Transverse colon (tissue), 4 donors: ENCODE measurements at regions not wholly inside any gene's neighbourhood (a gene's known extent, or its start where the extent isn't known, plus 50 kb on each side); places are given as distances from the start of the nearest gene placed in this dataset.

Experiments
- DNase-seq: peaks from one replicate; pipeline ENCODE4 v3.0.0-alpha.2; 2019
- H3K27ac ChIP-seq, 4 donors: fragments of 200-600 bp; sonication (generic); 2 replicates each; pipeline ENCODE4 v1.5.1; 2016 to 2018; ENCODE audit warnings: inconsistent platforms in 4 of 4
- H3K27me3 ChIP-seq: fragments of 200-600 bp; sonication (generic); 2 replicates; pipeline ENCODE4 v1.5.1; 2017; ENCODE audit warnings: inconsistent platforms
- H3K36me3 ChIP-seq, 4 donors: fragments of 200-600 bp; sonication (generic); 2 replicates each; pipeline ENCODE4 v1.5.1; 2017 to 2019; ENCODE audit warnings: inconsistent platforms in 4 of 4
- H3K4me1 ChIP-seq, 4 donors: fragments of 200-600 bp; sonication (generic); 2 replicates each; pipeline ENCODE4 v1.5.1; 2017 to 2020; ENCODE audit warnings: inconsistent platforms in 4 of 4
- H3K4me3 ChIP-seq, 4 donors: fragments of 200-600 bp; sonication (generic); 1 replicate in 1 of 4; 2 replicates in 3 of 4; pipeline versions ENCODE4 v1.5.1 to v1.6.1; 2017 to 2019; ENCODE audit warnings: inconsistent platforms in 4 of 4
- H3K9me3 ChIP-seq, 2 donors: fragments of 200-600 bp; sonication (generic); 2 replicates each; pipeline ENCODE4 v1.5.1; 2017 to 2019; ENCODE audit warnings: inconsistent platforms in 2 of 2
- CTCF ChIP-seq, 5 experiments: fragments of 200-600 bp in 3 of 5; fragments of 450-650 bp in 2 of 5; sonication (generic) in 3 of 5; IDR thresholded peaks; 1 replicate in 2 of 5; 2 replicates in 3 of 5; pipeline ENCODE4 v1.5.1; 2016 to 2017; ENCODE audit warnings: antibody characterized with exemption in 5 of 5, inconsistent platforms in 3 of 5, mild to moderate bottlenecking in 2 of 5, moderate library complexity in 1 of 5
- EP300 ChIP-seq: sonication (generic); formaldehyde crosslinking; IDR thresholded peaks from one replicate; pipeline ENCODE4 v1.6.1; 2017; ENCODE audit warnings: antibody characterized with exemption, low read depth
- POLR2A ChIP-seq: fragments of 450-650 bp; IDR thresholded peaks from one replicate; pipeline ENCODE4 v1.6.1; 2016; ENCODE audit warnings: antibody characterized with exemption, mild to moderate bottlenecking, moderate library complexity
- POLR2AphosphoS5 ChIP-seq, 3 donors: sonication (generic); formaldehyde crosslinking; IDR thresholded peaks; one replicate each; pipeline ENCODE4 v1.6.1; 2016; ENCODE audit warnings: antibody characterized with exemption in 3 of 3
- WGBS, 2 donors: methylation state at CpG; one replicate each; pipeline ENCODE4 v1.1.5; 2018; ENCODE audit warnings: low coverage in 1 of 2; 5-methylcytosine and 5-hydroxymethylcytosine counted together
- in situ Hi-C, 4 donors: fragments of 200-750 bp; cut with MboI; loops; one replicate each; pipeline versions ENCODE4 v1.15.0 to v1.15.1; 2017; ENCODE audit warnings: low sequenced_read_pairs in 3 of 4, low pct_ligation_motif_present in 1 of 4, low pct_unique_long_range_greater_than_20kb in 1 of 4
- intact Hi-C: fragments of 100-400 bp; cut with DNase I; formaldehyde crosslinking; loops from one replicate; pipeline ENCODE4 v1.15.1; 2023; ENCODE audit warnings: low total_unique reads

GRCh38 chr10:91683975-91684374, 51.1 kb upstream of the PPP1R3C start:
- no peaks in the 10 kb centered on the region for H3K27me3 ChIP-seq
- in situ Hi-C loops, result no loop called here
- 42 to 51% methylated on average over 2 to 5 of the region's 5 CpGs for WGBS, 2 donors
- H3K36me3 ChIP-seq, result no peaks in the 10 kb centered on the region
- intact Hi-C loops, result no loop called here
- H3K4me3 ChIP-seq, result no peak overlapping the region
- DNase-seq, result no peak
- TF ChIP-seq EP300 (no peak), CTCF (IDR thresholded peaks at IDR 0.05) (no peak), POLR2AphosphoS5 (IDR thresholded peaks at IDR 0.05) (no peak), POLR2A (no peak)
- no peaks in the 10 kb centered on the region for H3K9me3 ChIP-seq
- H3K27ac ChIP-seq, result no peak overlapping the region
- H3K4me1 ChIP-seq, result no peaks in the 10 kb centered on the region

GRCh38 chr10:91682912-91683311, 50.0 kb upstream of the PPP1R3C start:
- in situ Hi-C loops, result no loop called here
- 81 to 83% methylated on average over 1 of the region's 1 CpG for WGBS, 2 donors

More at GRCh38 chr10:91682912-91683311, 50.0 kb upstream of the PPP1R3C start:
- Histone ChIP-seq H3K4me3 (no peak overlapping the region), H3K27me3 (no peaks in the 10 kb centered on the region), H3K27ac (no peak overlapping the region), H3K4me1 (no peaks in the 10 kb centered on the region), H3K9me3 (no peaks in the 10 kb centered on the region), H3K36me3 (no peaks in the 10 kb centered on the region)
- DNase-seq, result no peak
- intact Hi-C loops, result no loop called here
- TF ChIP-seq CTCF (IDR thresholded peaks at IDR 0.05), result no peak
